K562 (cell line): ENCODE measurements at regions not wholly inside any gene's neighbourhood (a gene's known extent, or its start where the extent isn't known, plus 50 kb on each side); places are given as distances from the start of the nearest gene placed in this dataset.
"Not testable (repeated sequence)": the region's sequence is repeated elsewhere in the genome, so short reads cannot be mapped to it uniquely, and the experiment has no call there.

ENCODE experiments used
- GABPB2 ChIP-seq: fragments of 250-450 bp; sonication (Bioruptor Pico); conservative IDR thresholded peaks from 2 replicates; pipeline ENCODE4 v1.5.1; 2021; ENCODE audit warnings: mild to moderate bottlenecking
- RAD21 ChIP-seq, 2 experiments: fragments of 250-450 bp in 1 of 2; fragments of 450-650 bp in 1 of 2; sonication (Bioruptor Pico) in 1 of 2; formaldehyde crosslinking in 1 of 2; IDR thresholded peaks in 1 of 2; conservative IDR thresholded peaks in 1 of 2; 2 replicates each; pipeline versions ENCODE4 v1.4.0 to v1.8.0; 2020 to 2022; ENCODE audit warnings: mild to moderate bottlenecking in 2 of 2, moderate library complexity in 1 of 2
- RB1 ChIP-seq: fragments of 450-650 bp; IDR thresholded peaks from 2 replicates; pipeline ENCODE4 v1.6.1; 2017; ENCODE audit warnings: low read depth, mild to moderate bottlenecking
- TBL1XR1 ChIP-seq, 2 experiments: IDR thresholded peaks; 2 replicates each; pipeline ENCODE4 v1.6.1; 2012; ENCODE audit warnings: improper control_type of control experiment in 2 of 2, low read length in 2 of 2, mild to moderate bottlenecking in 1 of 2
- XRCC4 ChIP-seq: IDR thresholded peaks from one replicate; pipeline ENCODE4 v1.6.1; 2011; ENCODE audit not compliant: insufficient read depth, insufficient read length; ENCODE audit errors: extremely low read depth
- ZNF436 ChIP-seq: fragments of 250-450, 450-650 bp; sonication (Bioruptor Pico); formaldehyde crosslinking; IDR thresholded peaks from 2 replicates; pipeline ENCODE4 v1.7.0; 2020; ENCODE audit warnings: mild to moderate bottlenecking
- ZNF57 ChIP-seq: fragments of 450-650 bp; formaldehyde crosslinking; IDR thresholded peaks from 2 replicates; pipeline ENCODE4 v1.4.0; 2020; ENCODE audit warnings: mild to moderate bottlenecking, moderate library complexity
- TF ChIP-seq, protein P1 (sequence below), 3 experiments: IDR thresholded peaks in 2 of 3; conservative IDR thresholded peaks in 1 of 3; 2 replicates each; pipeline ENCODE4 v1.5.1; 2011 to 2012; ENCODE audit warnings: low read length in 3 of 3, mild to moderate bottlenecking in 3 of 3, control low read depth in 2 of 3, improper control_type of control experiment in 1 of 3, inconsistent platforms in 1 of 3, low read depth in 1 of 3, mixed read lengths in 1 of 3, moderate library complexity in 1 of 3; ENCODE audit not compliant: insufficient read depth in 2 of 3

- not testable (repeated sequence) for TF ChIP-seq RB1; XRCC4; RAD21 (CRISPR knock-in tag; conservative IDR thresholded peaks at IDR 0.05 in 1 of 2, IDR thresholded peaks at IDR 0.05 in 1 of 2); ZNF57; ZNF436; TBL1XR1 (IDR thresholded peaks at IDR 0.05; ENCODE audit: low read length in 2 of 2); GABPB2 (CRISPR knock-in tag)
- TF ChIP-seq, protein P1, sequence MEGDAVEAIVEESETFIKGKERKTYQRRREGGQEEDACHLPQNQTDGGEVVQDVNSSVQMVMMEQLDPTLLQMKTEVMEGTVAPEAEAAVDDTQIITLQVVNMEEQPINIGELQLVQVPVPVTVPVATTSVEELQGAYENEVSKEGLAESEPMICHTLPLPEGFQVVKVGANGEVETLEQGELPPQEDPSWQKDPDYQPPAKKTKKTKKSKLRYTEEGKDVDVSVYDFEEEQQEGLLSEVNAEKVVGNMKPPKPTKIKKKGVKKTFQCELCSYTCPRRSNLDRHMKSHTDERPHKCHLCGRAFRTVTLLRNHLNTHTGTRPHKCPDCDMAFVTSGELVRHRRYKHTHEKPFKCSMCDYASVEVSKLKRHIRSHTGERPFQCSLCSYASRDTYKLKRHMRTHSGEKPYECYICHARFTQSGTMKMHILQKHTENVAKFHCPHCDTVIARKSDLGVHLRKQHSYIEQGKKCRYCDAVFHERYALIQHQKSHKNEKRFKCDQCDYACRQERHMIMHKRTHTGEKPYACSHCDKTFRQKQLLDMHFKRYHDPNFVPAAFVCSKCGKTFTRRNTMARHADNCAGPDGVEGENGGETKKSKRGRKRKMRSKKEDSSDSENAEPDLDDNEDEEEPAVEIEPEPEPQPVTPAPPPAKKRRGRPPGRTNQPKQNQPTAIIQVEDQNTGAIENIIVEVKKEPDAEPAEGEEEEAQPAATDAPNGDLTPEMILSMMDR (IDR thresholded peaks at IDR 0.05 in 2 of 3, conservative IDR thresholded peaks at IDR 0.05 in 1 of 3; ENCODE audit: insufficient read depth in 2 of 3, low read depth in 1 of 3, low read length in 3 of 3): not testable (repeated sequence)
These were observed 51.6 kb upstream of the APOD start for GRCh38 chr3:195635262-195635873.
